ENCODE measurements at regions not wholly inside any gene's neighbourhood (a gene's known extent, or its start where the extent isn't known, plus 50 kb on each side); places are given as distances from the start of the nearest gene placed in this dataset.

DNA sequence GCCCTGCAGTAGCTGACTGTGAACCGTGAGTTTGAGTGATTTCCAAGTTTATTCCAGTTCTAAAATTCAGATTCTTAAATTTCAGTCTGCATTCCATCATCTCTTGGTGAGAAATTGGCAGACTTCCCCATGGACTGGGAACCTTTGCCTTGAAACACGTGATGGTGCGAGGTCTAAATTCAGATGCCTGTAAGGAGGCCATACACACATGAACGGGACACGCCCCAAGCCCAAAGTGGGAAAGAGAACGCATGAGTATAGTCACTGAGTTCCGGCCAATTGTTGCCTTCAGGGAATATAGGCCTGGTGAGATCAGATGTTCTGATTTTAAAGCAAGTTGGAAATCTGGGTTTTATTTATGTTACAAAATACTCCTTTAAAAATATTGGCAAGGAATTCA lies 1084.4 kb upstream of the WWC1 start:
- H3K9me3 Mint-ChIP-seq: no peaks in the 10 kb centered on the region
- no peak for DNase-seq
- Histone ChIP-seq H3K4me1 (ENCODE audit: control insufficient read depth, insufficient read depth, low read length) (no peaks in the 10 kb centered on the region), H3K9ac (ENCODE audit: extremely low read depth, low read length, poor library complexity, severe bottlenecking) (no peak overlapping the region), H3K9me3 (ENCODE audit: control insufficient read depth, low read length) (no peaks in the 10 kb centered on the region), H3K27me3 (ENCODE audit: control insufficient read depth, insufficient read depth, low read length, poor library complexity, severe bottlenecking) (no peaks in the 10 kb centered on the region), H3K36me3 (ENCODE audit: control insufficient read depth, insufficient read depth, low read length) (no peaks in the 10 kb centered on the region), H3K4me3 (ENCODE audit: low read length) (no peak overlapping the region), H3K27ac (ENCODE audit: low read depth, low read length) (no peak overlapping the region)
- no peak overlapping the region for H3K4me3 Mint-ChIP-seq
- 93 to 95% methylated on average over 6 to 7 of the region's 7 CpGs for WGBS, 2 experiments (ENCODE audit: insufficient coverage in 1 of 2, insufficient read length in 1 of 2)
- no peaks in the 10 kb centered on the region for H3K27me3 Mint-ChIP-seq (ENCODE audit: insufficient read depth)
- H3K36me3 Mint-ChIP-seq (ENCODE audit: low read depth): no peaks in the 10 kb centered on the region
- TF ChIP-seq, protein P1, sequence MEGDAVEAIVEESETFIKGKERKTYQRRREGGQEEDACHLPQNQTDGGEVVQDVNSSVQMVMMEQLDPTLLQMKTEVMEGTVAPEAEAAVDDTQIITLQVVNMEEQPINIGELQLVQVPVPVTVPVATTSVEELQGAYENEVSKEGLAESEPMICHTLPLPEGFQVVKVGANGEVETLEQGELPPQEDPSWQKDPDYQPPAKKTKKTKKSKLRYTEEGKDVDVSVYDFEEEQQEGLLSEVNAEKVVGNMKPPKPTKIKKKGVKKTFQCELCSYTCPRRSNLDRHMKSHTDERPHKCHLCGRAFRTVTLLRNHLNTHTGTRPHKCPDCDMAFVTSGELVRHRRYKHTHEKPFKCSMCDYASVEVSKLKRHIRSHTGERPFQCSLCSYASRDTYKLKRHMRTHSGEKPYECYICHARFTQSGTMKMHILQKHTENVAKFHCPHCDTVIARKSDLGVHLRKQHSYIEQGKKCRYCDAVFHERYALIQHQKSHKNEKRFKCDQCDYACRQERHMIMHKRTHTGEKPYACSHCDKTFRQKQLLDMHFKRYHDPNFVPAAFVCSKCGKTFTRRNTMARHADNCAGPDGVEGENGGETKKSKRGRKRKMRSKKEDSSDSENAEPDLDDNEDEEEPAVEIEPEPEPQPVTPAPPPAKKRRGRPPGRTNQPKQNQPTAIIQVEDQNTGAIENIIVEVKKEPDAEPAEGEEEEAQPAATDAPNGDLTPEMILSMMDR (conservative IDR thresholded peaks at IDR 0.05): no peak
- H3K4me1 Mint-ChIP-seq: peaks cover 5% of the 10 kb centered on the region
- no peak overlapping the region for H3K27ac Mint-ChIP-seq

- H3K9ac ChIP-seq (ENCODE audit: extremely low read depth, low read length, poor library complexity, severe bottlenecking): no peak overlapping the region
- Mint-ChIP-seq H3K27me3 (ENCODE audit: insufficient read depth) (no peaks in the 10 kb centered on the region), H3K4me1 (peaks cover 5% of the 10 kb centered on the region), H3K36me3 (ENCODE audit: low read depth) (no peaks in the 10 kb centered on the region), H3K9me3 (no peaks in the 10 kb centered on the region), H3K4me3 (no peak overlapping the region), H3K27ac (no peak overlapping the region)
- H3K36me3 ChIP-seq (ENCODE audit: control insufficient read depth, insufficient read depth, low read length): no peaks in the 10 kb centered on the region
- 80 to 87% methylated on average over 1 to 4 of the region's 4 CpGs for WGBS, 2 experiments (ENCODE audit: insufficient coverage in 1 of 2, insufficient read length in 1 of 2)
- H3K4me3 ChIP-seq (ENCODE audit: low read length): no peak overlapping the region
- TF ChIP-seq, protein P1 (conservative IDR thresholded peaks at IDR 0.05): no peak
- H3K27ac ChIP-seq (ENCODE audit: low read depth, low read length): no peak overlapping the region
- H3K9me3 ChIP-seq (ENCODE audit: control insufficient read depth, low read length): no peaks in the 10 kb centered on the region
- H3K4me1 ChIP-seq (ENCODE audit: control insufficient read depth, insufficient read depth, low read length): no peaks in the 10 kb centered on the region
- no peaks in the 10 kb centered on the region for H3K27me3 ChIP-seq (ENCODE audit: control insufficient read depth, insufficient read depth, low read length, poor library complexity, severe bottlenecking)
- DNase-seq: no peak
Measured at GRCh38 chr5:167208911-167209310, 1082.5 kb upstream of the WWC1 start.

- peak; percentile 51 for DNase-seq
- 51 to 52% methylated on average over 3 to 5 of the region's 5 CpGs for WGBS, 2 experiments (ENCODE audit: insufficient coverage in 1 of 2, insufficient read length in 1 of 2)
- Histone ChIP-seq H3K27me3 (ENCODE audit: control insufficient read depth, insufficient read depth, low read length, poor library complexity, severe bottlenecking) (no peaks in the 10 kb centered on the region), H3K36me3 (ENCODE audit: control insufficient read depth, insufficient read depth, low read length) (no peaks in the 10 kb centered on the region), H3K9ac (ENCODE audit: extremely low read depth, low read length, poor library complexity, severe bottlenecking) (no peak overlapping the region), H3K27ac (ENCODE audit: low read depth, low read length) (no peak overlapping the region), H3K4me1 (ENCODE audit: control insufficient read depth, insufficient read depth, low read length) (no peaks in the 10 kb centered on the region), H3K4me3 (ENCODE audit: low read length) (no peak overlapping the region), H3K9me3 (ENCODE audit: control insufficient read depth, low read length) (no peaks in the 10 kb centered on the region)
- no peaks in the 10 kb centered on the region for H3K36me3 Mint-ChIP-seq (ENCODE audit: low read depth)
- H3K4me1 Mint-ChIP-seq: no peaks in the 10 kb centered on the region
- H3K9me3 Mint-ChIP-seq: no peaks in the 10 kb centered on the region
- H3K27ac Mint-ChIP-seq: no peak overlapping the region
- no peak overlapping the region for H3K4me3 Mint-ChIP-seq
- no peaks in the 10 kb centered on the region for H3K27me3 Mint-ChIP-seq (ENCODE audit: insufficient read depth)
- TF ChIP-seq, protein P1 (conservative IDR thresholded peaks at IDR 0.05): no peak
Measured at GRCh38 chr5:167217097-167217743, 1074.2 kb upstream of the WWC1 start.

All from endodermal cell (in vitro differentiated cells).